Activated CD4-positive, CD25-positive, alpha-beta regulatory T cell treated with anti-CD3 and anti-CD28 coated beads, Interleukin-2, amount 50 U/mL, for 72 hours (primary cell): ENCODE measurements at regions not wholly inside any gene's neighbourhood (a gene's known extent, or its start where the extent isn't known, plus 50 kb on each side); places are given as distances from the start of the nearest gene placed in this dataset.

Experiments
- DNase-seq: peaks from one replicate; pipeline ENCODE4 v3.0.0; 2021

- no peak for DNase-seq
Observed at GRCh38 chr19:29092712-29093552, 120.0 kb downstream of the UQCRFS1 start.

GRCh38 chr19:29090783-29091526 lies 122.0 kb downstream of the UQCRFS1 start:
- no peak for DNase-seq

- no peak for DNase-seq
Observed at GRCh38 chr19:29089315-29089870, 123.6 kb downstream of the UQCRFS1 start.

DNA sequence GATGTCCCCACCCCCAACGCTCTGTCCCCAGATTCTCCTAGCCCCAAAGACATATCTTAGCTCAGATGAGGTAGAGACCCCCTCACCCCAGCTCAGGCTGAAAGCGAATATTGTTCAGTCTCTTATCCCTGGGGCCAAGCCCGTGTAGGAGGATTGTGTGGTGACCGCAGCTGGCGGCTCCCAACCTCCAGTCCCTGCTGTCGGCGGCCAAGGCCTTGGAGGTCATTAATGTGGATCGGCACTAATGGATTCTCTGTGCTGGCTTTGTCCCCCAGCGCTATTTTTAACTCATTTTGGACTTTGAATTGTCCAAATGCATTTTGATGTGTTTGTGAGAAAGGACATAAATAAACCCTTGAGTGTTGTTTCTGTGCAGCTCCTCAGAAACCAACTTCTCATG lies 124.2 kb downstream of the UQCRFS1 start:
- no peak for DNase-seq

DNA sequence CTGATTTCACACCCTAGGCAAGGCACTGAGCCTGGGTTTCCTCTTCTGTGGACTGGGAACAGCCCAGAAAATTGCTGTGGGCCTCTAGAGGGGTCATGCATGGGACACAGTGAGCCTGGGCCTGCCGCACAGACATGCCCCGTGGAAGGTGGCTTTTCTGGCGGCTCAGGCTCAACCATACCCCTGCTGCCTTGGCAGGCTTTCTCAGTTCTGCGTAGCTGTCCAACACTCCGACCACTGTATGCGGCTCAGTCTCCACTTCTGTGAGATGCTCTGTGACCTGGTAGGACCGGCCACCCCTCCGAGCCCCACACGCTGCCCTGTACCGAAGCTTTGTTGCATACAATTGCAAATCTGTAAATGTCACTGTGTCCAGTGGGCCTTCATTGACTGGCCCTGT lies 126.3 kb downstream of the UQCRFS1 start:
- no peak for DNase-seq

GRCh38 chr19:29086182-29086581 lies 126.8 kb downstream of the UQCRFS1 start:
- no peak for DNase-seq

GRCh38 chr19:29085630-29086029 lies 127.3 kb downstream of the UQCRFS1 start:
- DNase-seq: no peak

- no peak for DNase-seq
Observed at GRCh38 chr19:29085206-29085605, 127.7 kb downstream of the UQCRFS1 start.

DNA sequence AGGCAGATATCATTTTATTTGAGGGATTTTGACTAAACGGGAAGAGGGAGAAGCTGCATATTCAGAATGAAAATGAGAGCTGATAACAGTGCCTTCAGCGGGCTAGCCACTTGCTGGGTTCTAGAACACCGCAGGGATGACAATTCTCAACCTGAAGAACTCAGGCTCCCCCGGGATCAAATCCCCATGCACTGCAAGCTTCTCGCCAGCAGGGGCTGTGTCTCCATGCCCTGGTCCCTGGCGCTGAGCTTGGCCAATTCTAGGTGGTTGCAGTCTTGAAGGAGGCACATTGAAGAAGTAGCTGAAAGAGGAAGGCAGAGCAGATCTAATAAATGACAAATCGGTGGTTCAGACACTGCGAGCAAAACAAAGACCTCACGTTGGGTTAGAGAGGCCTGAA lies 128.7 kb downstream of the UQCRFS1 start:
- no peak for DNase-seq

DNA sequence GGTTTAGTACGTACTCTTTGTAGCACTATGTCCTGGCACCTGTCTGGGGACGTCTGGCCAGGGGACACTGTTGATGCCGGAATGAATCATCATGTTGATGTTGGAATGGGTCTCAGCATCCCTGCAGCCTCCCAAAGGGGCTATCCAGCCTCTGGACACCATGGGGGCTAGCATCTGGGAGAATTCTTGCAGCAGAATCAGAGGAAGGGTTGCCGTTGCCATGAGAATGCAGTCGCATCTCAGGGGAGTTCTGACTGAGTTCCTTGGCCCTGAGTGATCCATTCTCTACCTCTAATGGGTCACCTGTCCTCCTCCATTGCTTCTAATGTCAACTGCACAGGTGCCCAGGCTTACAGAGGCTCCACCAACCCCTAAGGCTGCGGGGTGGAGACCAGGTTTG lies 129.1 kb downstream of the UQCRFS1 start:
- DNase-seq: no peak

DNA sequence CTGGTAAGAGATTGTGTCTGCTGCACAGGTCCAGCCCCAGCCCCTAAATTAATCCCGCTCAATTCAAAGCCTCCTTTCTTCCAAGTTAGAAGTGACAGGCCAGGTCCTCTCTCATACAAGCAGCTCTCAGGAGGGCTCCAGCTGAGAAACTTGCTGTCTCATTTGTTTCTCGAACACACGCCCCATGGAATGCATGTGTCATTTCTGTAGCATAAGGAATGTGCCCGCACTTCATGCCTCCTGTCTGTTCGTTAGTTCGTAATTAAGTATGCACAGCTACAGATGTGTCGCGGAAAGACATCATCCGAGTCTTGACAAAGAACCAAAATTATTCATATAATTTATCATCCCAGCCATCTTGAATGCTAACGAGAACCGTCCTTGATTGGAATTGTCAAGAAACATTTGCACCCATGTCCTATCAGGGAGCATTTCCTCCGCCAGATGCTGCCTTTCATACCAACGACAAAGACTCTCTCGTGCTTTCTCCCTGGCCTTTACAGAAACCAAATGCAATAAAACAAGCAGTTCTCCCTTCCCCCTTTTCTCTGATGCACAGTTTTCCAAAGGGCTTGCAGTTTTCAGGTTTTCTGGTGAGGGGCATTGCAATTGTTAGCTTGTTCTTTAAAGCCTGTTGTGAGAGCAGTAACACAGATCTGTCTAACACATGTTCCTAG lies 133.5 kb downstream of the UQCRFS1 start:
- no peak for DNase-seq

GRCh38 chr19:29076963-29077362 lies 136.0 kb downstream of the UQCRFS1 start:
- no peak for DNase-seq

DNA sequence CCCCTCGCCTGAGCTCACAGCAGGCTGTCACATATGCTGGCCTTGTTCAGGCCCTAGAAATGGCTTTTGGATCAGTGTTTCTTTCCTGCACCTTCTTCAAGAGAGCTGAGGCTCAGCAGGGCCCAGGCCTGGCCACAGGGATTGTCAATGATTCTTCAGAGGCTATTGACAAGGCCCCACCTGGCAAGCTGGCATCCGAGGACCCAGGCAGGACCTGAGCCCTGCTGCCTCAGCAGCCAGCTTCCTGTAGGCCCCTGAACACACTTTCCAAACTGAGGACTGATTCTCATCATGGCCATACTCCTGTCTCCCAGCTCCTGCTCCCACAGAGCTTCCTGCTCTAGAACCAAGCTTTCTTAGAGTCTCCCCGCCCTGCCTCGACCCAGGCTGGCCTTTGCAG lies 136.8 kb downstream of the UQCRFS1 start:
- no peak for DNase-seq

DNA sequence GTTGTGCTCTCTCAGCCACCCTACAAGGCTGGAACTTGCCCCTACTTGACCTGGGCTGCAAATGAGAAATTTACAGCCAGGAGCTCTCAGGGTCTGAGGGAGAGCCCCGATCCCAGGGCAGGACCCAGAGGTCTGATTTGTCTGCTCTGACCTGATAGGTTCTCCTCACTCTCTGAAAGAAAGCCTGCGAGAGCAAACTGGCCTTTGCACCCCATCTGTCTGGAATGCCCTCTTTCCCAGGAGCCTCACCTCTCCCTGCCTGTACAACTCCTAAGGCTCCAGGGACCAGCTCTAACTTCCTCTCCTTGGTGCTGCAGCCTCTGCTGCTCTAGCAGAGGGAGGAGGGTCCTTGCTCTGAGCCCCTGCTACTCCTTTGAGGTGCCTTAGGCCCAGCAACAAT lies 137.8 kb downstream of the UQCRFS1 start:
- DNase-seq: no peak

- no peak for DNase-seq
Observed at GRCh38 chr19:29074579-29074978, 138.4 kb downstream of the UQCRFS1 start.

DNA sequence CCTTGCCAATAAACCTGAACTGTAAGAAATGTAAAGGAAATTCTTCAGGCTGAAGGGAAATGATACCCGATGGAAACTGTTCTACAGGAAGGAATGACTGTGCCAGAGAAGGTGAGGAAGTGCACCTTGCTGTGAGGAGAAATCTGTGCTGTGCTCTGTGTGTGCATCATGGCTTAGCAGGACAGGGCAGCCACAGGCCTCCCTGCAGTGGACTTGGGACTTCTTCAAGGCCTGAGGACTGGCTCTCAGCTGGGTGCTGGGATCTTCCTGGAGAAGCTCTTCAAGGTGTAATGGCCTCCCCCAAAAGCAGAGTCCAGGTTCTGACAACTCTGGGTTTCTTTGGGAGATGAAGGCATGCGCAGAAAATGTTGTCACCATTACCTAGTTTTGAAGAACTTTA lies 145.1 kb downstream of the UQCRFS1 start:
- DNase-seq: no peak

- DNase-seq: no peak
Observed at GRCh38 chr19:29062475-29063435, 150.2 kb downstream of the UQCRFS1 start.

DNA sequence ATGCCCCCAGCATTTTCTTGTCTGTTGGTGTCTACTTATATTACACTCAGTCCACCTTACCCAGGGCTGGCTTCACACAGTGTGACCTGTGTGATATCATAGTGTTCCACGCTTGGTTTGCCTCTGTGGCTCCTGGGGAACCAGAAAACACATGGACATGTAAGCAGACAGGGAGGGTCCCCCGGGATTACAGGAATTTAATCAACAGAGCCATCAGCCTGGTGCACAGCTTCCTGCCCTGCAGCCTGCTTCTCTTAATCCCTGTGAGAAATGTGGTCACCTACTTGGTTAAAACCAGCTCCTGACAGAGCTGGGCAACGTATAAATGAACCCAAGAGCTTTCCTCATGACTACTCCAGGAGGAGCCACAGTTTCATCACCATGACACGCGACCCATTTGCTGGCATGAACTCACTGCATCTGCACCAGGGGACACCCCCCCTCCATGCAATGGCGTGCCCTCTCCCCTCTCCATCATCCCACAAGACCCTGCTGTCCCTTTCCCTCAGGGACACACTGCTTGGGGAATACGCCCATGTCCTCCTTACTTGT lies 152.1 kb downstream of the UQCRFS1 start:
- DNase-seq: no peak

DNA sequence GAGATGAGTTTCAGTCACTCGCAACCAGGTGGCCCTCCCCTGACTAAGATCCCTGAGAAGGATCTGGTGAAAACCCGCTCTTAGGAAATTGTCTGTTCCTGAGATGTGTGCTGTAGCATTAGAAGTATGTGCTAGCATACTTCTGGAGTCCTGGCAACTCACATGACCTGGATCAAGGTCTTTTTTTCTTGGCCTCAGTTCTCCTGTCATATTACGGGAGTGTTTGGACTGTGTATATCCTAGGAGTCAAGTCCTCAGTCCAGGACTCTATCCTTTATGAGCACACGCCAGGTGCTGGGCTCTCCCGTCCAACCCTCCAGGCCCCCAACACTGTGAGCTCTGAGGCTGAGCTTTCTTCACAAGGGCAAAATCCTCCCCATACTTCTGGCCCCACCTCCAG lies 156.4 kb downstream of the UQCRFS1 start:
- no peak for DNase-seq

DNA sequence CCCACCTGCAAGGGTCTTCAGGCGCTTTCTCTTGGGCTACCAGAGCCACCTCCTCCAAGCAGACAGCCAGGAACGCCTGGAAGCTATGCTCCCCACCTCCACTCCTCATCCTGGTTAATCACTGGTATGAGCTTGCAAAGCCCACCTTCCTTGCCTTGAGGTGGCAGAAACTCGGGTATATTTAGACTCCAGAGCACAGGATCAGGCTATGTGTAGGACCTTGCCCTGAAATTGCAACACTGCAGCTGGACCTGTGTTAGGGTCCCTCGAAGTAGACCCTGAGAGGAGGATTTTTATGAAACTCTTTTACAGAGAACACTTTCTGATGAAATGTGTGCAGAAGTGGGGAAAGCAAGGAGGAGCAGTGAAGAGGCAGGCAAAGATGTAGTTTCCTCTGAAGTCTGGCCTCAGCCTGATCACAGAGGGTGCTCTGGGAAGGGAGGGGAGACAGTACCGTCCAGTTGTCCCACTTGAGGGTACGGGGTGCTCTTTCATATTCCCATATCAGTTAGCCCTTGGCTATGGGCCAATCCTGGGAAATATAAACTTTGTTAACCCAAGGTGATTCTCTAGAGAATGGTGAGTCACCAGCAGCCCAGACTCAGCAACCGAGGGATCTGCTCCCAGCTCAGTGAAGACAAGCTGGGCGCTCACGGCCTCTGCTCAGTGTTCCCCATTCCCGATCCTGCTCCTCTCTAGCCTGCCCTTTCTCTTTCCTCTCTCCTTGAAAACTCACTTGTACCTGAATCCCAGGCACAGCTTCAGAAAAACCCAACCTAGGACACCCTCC lies 157.9 kb downstream of the UQCRFS1 start:
- no peak for DNase-seq

- DNase-seq: no peak
Observed at GRCh38 chr19:29048873-29049272, 164.1 kb downstream of the UQCRFS1 start.
